ENCODE measurements at regions not wholly inside any gene's neighbourhood (a gene's known extent, or its start where the extent isn't known, plus 50 kb on each side); places are given as distances from the start of the nearest gene placed in this dataset.
A peak's percentile ranks its signal among the peaks of the same experiment; 100 is the strongest.

GRCh38 chr15:39161096-39161495 is 419.8 kb upstream of the THBS1 start:
- DNase-seq = no peak

GRCh38 chr15:39165020-39165706 is 415.7 kb upstream of the THBS1 start:
- DNase-seq = no peak

GRCh38 chr15:39167164-39168058 is 413.5 kb upstream of the THBS1 start:
- DNase-seq = no peak

- peak; percentile 82 for DNase-seq
These were observed 408.9 kb upstream of the THBS1 start for GRCh38 chr15:39171944-39172368.

GRCh38 chr15:39172380-39173281 is 408.2 kb upstream of the THBS1 start:
- DNase-seq = peak; percentile 58

- DNase-seq = no peak
These were observed 407.5 kb upstream of the THBS1 start for GRCh38 chr15:39173426-39173825.

GRCh38 chr15:39174332-39174731 is 406.5 kb upstream of the THBS1 start:
- no peak for DNase-seq

GRCh38 chr15:39176030-39176429 is 404.8 kb upstream of the THBS1 start:
- no peak for DNase-seq

GRCh38 chr15:39177561-39177960 is 403.3 kb upstream of the THBS1 start:
- no peak for DNase-seq

- no peak for DNase-seq
These were observed 400.8 kb upstream of the THBS1 start for GRCh38 chr15:39180030-39180429.

GRCh38 chr15:39180483-39180933 is 400.4 kb upstream of the THBS1 start:
- DNase-seq = no peak

- no peak for DNase-seq
These were observed 399.7 kb upstream of the THBS1 start for GRCh38 chr15:39181056-39181747.

GRCh38 chr15:39181940-39182339 is 398.9 kb upstream of the THBS1 start:
- DNase-seq = no peak

GRCh38 chr15:39183164-39183881 is 397.6 kb upstream of the THBS1 start:
- no peak for DNase-seq

GRCh38 chr15:39184701-39185390 is 396.0 kb upstream of the THBS1 start:
- DNase-seq = no peak

GRCh38 chr15:39188314-39188713 is 392.6 kb upstream of the THBS1 start:
- DNase-seq = no peak

- DNase-seq = no peak
These were observed 391.9 kb upstream of the THBS1 start for GRCh38 chr15:39188930-39189329.

- no peak for DNase-seq
These were observed 389.0 kb upstream of the THBS1 start for GRCh38 chr15:39191871-39192291.

GRCh38 chr15:39192351-39192750 is 388.5 kb upstream of the THBS1 start:
- DNase-seq = no peak

GRCh38 chr15:39192979-39193560 is 387.8 kb upstream of the THBS1 start:
- DNase-seq = no peak

GRCh38 chr15:39193611-39194010 is 387.3 kb upstream of the THBS1 start:
- no peak for DNase-seq
